ENCODE measurements at regions not wholly inside any gene's neighbourhood (a gene's known extent, or its start where the extent isn't known, plus 50 kb on each side); places are given as distances from the start of the nearest gene placed in this dataset.
A peak's percentile ranks its signal among the peaks of the same experiment; 100 is the strongest.
"Not testable (repeated sequence)": the region's sequence is repeated elsewhere in the genome, so short reads cannot be mapped to it uniquely, and the experiment has no call there.

- no peak for DNase-seq
Observed at GRCh38 chr19:20287070-20287469, 120.1 kb downstream of the ZNF486 start.

- DNase-seq, result not testable (repeated sequence)
Observed at GRCh38 chr19:20285876-20286275, 118.9 kb downstream of the ZNF486 start.

DNA sequence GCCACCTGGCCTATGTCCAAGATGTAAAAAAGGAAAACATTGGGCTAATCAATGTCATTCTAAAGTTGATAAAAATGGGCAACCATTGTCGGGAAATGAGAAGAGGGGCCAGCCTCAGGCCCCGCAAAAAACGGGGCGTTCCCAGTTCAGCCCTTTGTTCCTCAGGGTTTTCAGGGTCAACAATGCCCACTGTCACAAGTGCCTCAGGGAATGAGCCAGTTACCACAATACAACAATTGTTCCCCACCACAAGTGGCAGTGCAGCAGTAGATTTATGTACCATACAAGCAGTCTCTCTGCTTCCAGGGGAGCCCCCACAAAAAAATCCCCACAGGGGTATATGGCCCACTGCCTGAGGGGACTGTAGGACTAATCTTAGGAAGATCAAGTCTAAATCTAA lies 112.5 kb downstream of the ZNF486 start:
- no peak for DNase-seq

DNA sequence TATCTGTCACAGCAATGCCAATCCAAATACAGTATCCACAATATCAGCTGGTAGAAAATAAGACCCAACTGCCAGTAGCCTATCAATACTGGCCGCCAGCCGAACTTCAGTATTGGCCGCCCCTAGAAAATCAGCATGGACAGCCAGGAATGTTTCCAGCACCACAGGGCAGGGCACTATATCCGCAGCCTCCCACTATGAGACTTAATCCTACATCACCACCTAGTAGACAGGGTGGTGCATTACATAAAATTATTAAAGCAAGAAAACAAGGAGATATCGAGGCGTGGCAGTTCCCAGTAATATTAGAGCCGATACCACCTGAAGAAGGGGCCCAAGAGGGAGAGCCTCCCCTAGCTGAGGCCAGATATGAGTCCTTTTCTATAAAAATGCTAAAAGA lies 111.3 kb downstream of the ZNF486 start:
- peak in 1 of 5 experiments; percentile 12 for DNase-seq

- DNase-seq, result not testable (repeated sequence)
Observed at GRCh38 chr19:20276732-20277082, 109.7 kb downstream of the ZNF486 start.

DNA sequence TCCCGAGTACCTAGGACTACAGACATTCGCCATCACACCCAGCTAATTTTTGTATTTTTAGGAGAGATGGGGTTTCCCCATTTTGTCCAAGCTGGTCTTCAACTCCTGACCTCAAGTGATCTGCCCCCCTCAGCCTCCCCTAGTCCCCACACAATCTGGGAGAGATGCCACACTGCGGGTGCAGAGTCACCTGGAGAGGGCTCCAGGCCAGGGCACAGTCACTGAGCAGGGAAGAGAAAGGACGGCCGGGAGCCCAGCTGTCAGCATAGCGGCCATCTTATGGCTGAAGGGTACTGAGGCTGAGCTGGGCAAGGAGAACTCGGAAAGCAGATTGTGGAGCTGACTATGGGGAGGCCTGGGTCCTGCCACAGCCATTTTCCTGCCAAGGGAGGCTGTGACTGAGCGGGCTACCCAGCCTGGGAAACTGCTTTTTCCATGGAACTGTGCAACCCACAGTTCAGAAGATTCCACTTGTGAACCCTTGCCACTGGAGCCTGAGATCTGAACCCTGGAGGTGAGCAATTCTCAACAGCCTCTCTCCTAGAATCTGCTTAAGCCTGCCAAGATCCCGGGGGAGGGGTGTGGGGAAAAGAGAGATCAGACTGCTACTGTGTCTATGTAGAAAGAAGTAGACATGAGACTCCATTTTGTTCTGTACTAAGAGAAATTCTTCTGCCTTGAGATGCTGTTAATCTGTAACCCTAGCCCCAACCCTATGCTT lies 109.2 kb downstream of the ZNF486 start:
- DNase-seq, result no peak

DNA sequence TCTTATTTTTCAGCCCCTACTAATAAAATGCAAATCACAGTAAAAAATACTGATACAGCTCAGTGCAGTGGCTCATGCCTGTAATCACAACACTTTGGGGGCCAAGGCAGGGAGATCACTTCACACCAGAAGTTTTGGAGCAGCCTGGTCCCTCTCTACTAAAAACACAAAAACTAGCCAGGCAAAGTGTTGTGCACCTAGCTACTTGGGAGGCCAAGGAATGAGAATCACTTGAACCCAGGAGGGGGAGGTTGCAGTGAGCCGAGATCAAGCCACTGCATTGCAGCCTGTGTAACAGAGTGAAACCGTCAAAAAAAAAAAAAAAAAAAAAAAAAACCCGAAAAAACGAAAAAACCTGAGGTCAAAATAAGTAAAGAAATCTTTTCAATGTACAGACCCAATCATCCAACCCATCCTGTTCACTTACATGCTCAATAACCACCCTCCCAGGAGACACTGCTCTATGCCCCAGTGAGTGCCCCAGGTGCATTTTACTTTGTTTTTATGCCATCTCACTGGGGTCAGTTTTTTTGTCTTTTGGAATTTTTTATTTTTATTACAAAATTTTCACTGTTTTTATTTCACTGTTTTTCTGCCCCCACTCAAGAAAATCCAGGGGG lies 107.0 kb downstream of the ZNF486 start:
- DNase-seq, result no peak

- DNase-seq, result no peak
Observed at GRCh38 chr19:20273376-20273775, 106.4 kb downstream of the ZNF486 start.

DNA sequence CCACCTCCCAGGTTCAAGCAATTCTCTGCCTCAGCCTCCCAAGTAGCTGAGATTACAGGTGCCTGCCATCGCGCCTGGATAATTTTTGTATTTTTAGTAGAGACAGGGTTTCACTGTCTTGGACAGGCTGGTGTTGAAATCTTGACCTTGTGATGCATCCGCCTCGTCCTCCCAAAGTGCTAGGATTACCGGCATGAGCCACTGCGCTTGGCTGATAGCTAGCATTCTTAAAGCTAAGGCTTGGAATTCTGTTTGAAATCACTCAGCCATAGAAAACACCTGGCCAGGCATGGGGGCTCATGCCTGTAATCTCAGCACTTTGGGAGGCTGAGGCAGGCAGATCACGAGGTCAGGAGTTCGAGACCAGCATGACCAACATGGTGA lies 105.6 kb downstream of the ZNF486 start:
- not testable (repeated sequence) for DNase-seq

GRCh38 chr19:20271927-20272626 lies 105.1 kb downstream of the ZNF486 start:
- DNase-seq, result not testable (repeated sequence)

- no peak for DNase-seq
Observed at GRCh38 chr19:20271215-20271926, 104.4 kb downstream of the ZNF486 start.

DNA sequence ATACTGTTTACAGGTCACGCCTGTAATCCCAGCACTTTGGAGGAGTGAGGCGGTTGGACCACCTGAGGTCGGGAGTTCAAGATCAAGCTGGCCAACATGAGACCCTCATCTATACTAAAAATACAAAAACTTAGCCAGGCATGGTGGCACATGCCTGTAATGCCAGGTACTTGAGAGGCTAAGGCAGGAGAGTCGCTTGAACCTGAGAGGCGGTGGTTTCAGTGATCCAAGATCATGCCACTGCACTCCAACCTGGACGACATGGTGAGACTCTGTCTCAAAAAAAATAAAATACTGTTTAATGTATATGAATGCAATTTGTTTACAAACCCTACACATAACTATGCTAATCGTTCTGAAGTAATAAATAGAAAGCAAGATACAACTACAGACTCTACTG lies 102.4 kb downstream of the ZNF486 start:
- DNase-seq, result no peak

- DNase-seq, result not testable (repeated sequence)
Observed at GRCh38 chr19:20261513-20261912, 94.5 kb downstream of the ZNF486 start.

DNA sequence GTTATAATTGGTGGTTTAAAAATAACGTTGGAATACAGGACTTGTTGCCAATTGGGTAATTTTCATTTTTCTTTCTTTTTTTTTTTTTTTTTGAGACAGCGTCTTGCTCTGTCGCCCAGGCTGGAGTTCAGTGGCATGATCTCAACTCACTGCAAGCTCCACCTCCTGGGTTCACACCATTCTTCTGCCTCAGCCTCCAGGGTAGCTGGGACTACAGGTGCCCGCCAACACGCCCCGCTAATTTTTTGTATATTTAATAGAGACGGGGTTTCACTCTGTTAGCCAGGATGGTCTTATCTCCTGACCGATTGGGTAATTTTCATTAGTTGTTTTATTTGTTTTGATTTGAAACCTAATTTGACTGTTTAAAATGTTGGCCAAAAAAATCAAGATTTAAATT lies 93.7 kb downstream of the ZNF486 start:
- DNase-seq, result not testable (repeated sequence)

- DNase-seq, result no peak
Observed at GRCh38 chr19:20259615-20260014, 92.6 kb downstream of the ZNF486 start.

- DNase-seq, result no peak
Observed at GRCh38 chr19:20256606-20257005, 89.6 kb downstream of the ZNF486 start.

DNA sequence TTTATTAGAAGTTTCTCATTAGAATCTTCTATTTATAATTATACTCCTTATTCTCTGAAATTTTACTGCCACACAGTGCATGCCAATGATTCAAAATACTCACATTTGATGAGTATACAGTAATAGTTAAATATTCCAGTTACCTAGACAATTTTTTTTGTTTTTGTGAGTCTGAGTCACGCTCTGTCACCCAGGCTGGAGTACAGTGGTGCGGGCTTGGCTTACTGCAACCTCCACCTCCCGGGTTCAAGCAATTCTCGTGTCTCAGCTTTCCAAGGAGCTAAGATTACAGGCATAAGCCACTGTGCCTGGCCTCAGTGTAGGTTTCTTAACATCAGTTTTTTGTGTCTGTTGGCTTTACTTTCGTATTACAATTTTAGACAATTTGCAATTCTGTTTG lies 87.1 kb downstream of the ZNF486 start:
- no peak for DNase-seq

DNA sequence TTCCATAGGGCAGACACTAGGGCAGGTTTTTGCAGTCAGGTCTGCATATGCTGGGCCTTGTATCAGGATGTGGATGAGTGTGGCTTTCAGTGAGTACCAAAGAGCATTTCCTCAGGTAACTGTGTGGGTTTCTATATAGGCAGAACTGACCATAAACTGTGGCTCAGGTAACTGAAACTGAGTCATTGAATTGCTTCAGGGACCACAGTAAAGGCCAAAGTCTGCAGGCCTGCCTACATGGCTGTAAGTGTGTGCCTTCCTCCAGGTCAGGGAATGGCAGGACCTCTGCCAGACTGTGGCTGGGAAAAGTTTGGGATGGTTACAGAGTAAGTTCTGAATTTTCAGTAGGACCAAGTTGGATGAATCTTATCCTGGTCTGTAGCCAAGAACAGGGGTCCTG lies 85.6 kb downstream of the ZNF486 start:
- no peak for DNase-seq

GRCh38 chr19:20250627-20251026 lies 83.6 kb downstream of the ZNF486 start:
- no peak for DNase-seq

DNA sequence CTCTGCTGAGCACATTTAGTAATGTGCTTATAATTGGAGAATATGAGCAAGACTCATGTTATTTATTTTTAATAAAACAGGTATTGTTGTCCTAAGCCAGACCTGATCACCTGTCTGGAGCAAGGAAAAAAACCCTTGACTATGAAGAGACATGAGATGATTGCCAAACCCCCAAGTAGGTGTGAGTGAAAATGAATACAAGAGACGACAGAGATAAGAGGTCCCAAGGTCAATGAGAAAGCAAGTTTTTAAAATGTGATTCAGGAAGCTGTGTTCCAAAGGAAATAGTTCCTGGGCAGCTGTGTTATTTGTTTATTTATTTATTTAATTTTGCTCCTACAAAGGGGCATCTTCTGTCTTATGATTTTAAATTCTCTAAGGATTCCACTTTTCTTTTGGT lies 83.1 kb downstream of the ZNF486 start:
- no peak for DNase-seq
